ENCODE measurements at regions not wholly inside any gene's neighbourhood (a gene's known extent, or its start where the extent isn't known, plus 50 kb on each side); places are given as distances from the start of the nearest gene placed in this dataset.

DNA sequence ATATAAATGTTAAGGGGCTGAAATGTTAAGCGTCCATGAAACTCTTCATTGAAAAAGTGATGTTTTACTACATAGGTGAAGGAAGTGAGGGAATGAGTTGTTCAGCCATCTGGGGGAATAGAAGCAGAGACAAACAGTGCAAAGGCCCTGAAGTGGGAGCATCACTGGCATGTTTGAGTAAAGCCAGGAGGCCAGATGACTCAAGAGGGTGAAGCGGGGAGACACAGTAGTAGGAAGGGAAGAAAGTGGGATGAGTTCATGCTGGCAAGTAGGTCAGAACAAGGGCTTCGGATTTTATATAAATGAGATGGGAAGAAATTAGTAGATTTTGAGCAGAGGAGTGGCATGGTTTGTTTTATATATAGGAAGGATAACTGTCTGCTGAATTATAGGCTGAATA lies 112.5 kb upstream of the MAP9 start:
- H3K36me3 Mint-ChIP-seq (ENCODE audit: low read depth) = no peaks in the 10 kb centered on the region
- no peaks in the 10 kb centered on the region for H3K9me3 Mint-ChIP-seq (ENCODE audit: low read depth)
- H3K4me3 Mint-ChIP-seq (ENCODE audit: unreplicated experiment) = no peak overlapping the region
- no peaks in the 10 kb centered on the region for H3K27me3 Mint-ChIP-seq (ENCODE audit: low read depth)
- no peak overlapping the region for H3K27ac Mint-ChIP-seq (ENCODE audit: unreplicated experiment)
- H3K4me1 Mint-ChIP-seq (ENCODE audit: low read depth) = peaks cover 4% of the 10 kb centered on the region
- TF ChIP-seq, protein P1, sequence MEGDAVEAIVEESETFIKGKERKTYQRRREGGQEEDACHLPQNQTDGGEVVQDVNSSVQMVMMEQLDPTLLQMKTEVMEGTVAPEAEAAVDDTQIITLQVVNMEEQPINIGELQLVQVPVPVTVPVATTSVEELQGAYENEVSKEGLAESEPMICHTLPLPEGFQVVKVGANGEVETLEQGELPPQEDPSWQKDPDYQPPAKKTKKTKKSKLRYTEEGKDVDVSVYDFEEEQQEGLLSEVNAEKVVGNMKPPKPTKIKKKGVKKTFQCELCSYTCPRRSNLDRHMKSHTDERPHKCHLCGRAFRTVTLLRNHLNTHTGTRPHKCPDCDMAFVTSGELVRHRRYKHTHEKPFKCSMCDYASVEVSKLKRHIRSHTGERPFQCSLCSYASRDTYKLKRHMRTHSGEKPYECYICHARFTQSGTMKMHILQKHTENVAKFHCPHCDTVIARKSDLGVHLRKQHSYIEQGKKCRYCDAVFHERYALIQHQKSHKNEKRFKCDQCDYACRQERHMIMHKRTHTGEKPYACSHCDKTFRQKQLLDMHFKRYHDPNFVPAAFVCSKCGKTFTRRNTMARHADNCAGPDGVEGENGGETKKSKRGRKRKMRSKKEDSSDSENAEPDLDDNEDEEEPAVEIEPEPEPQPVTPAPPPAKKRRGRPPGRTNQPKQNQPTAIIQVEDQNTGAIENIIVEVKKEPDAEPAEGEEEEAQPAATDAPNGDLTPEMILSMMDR (IDR thresholded peaks at IDR 0.05) = no peak
- no peak for DNase-seq (ENCODE audit: low spot score)

DNA sequence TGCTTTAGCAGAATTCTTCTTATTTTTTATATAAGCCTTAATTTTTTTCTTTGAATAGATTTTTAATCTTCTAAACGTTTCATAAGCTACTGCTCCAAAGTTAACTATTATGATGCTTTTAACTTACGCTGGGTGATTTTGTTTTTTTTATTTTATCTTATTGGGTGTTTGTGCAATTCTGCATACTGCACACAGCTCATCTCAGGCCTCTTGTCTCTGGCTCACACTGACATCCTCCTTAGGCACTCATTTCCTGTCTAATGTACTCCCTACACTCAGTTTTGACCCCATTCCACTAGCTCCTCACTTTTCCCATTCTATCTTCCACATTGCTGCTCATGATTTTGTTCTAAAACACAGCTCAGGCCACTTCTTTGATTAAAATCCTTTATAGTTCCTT lies 111.9 kb upstream of the MAP9 start:
- Mint-ChIP-seq H3K27ac (ENCODE audit: unreplicated experiment) (no peak overlapping the region), H3K4me3 (ENCODE audit: unreplicated experiment) (no peak overlapping the region), H3K4me1 (ENCODE audit: low read depth) (peaks cover 4% of the 10 kb centered on the region), H3K36me3 (ENCODE audit: low read depth) (peaks cover under 1% of the 10 kb centered on the region), H3K9me3 (ENCODE audit: low read depth) (no peaks in the 10 kb centered on the region), H3K27me3 (ENCODE audit: low read depth) (peaks cover 1% of the 10 kb centered on the region)
- no peak for DNase-seq (ENCODE audit: low spot score)
- TF ChIP-seq, protein P1 (IDR thresholded peaks at IDR 0.05) = no peak

DNA sequence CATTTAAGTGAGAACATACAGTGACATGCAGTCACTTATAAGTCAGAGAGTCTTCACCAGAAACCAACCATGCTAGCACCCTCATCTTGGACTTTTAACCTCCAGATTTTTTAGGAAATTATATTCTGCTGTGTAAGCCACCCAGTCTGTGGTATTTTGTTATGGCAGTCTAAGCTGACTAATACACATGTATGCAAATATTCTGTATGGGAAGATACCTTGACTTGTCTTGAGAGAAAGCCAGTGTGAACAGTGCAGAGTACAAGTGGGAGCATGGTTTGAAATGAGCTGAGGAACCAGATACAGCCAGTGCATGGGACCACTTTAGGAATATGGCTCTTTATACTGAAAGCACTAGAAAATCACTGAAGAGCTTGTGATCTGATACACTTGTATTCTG lies 110.4 kb upstream of the MAP9 start:
- DNase-seq (ENCODE audit: low spot score) = no peak
- Mint-ChIP-seq H3K36me3 (ENCODE audit: low read depth) (peaks cover 2% of the 10 kb centered on the region), H3K27me3 (ENCODE audit: low read depth) (peaks cover 3% of the 10 kb centered on the region), H3K27ac (ENCODE audit: unreplicated experiment) (no peak overlapping the region), H3K9me3 (ENCODE audit: low read depth) (no peaks in the 10 kb centered on the region), H3K4me3 (ENCODE audit: unreplicated experiment) (no peak overlapping the region), H3K4me1 (ENCODE audit: low read depth) (peaks cover 6% of the 10 kb centered on the region)
- TF ChIP-seq, protein P1 (IDR thresholded peaks at IDR 0.05) = no peak

DNA sequence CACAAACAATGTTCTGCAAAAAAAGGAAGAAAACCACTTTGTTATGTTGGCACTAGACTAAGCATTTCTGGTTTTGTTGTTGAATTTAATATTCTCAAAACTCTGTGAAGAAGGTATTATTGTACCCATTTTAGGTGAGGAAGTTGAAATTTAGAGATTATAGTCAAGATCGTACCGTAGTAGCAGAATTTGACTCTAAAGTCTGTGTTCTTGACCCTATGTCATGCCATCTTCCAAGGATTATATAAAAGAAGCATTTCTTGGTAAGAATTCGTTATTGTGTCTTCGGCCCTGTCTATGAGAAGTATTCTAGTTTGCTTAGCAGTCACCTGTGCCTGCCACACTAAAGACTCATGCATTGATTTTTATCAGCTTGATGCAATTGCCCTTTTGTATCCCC lies 104.4 kb upstream of the MAP9 start:
- H3K4me1 Mint-ChIP-seq (ENCODE audit: low read depth) = peaks cover 34% of the 10 kb centered on the region
- peaks cover 2% of the 10 kb centered on the region for H3K36me3 Mint-ChIP-seq (ENCODE audit: low read depth)
- H3K27ac Mint-ChIP-seq (ENCODE audit: unreplicated experiment) = no peak overlapping the region
- no peaks in the 10 kb centered on the region for H3K9me3 Mint-ChIP-seq (ENCODE audit: low read depth)
- no peak overlapping the region for H3K4me3 Mint-ChIP-seq (ENCODE audit: unreplicated experiment)
- H3K27me3 Mint-ChIP-seq (ENCODE audit: low read depth) = peaks cover 3% of the 10 kb centered on the region
- no peak for DNase-seq (ENCODE audit: low spot score)
- TF ChIP-seq, protein P1 (IDR thresholded peaks at IDR 0.05) = no peak

DNA sequence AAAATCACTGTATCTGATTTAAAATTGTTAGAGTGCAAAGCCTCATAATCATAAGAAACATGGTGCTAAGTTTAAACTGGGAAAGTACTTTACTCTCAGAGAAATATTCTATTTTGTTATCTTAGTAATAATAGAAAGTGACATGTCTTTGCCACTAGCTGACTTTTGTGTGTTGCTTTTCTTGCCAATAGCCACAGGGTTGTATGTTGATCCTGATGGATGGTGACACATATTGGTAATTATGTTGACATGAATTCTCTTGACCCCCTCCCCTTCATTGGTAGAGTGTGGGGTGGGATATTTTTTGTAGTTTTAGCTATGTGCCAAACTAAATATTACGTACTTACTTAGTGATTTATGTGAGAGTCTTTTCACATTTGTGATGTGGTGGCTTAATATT lies 103.1 kb upstream of the MAP9 start:
- H3K27ac Mint-ChIP-seq (ENCODE audit: unreplicated experiment) = peak overlapping the region; percentile 52
- DNase-seq (ENCODE audit: low spot score) = no peak
- peaks cover 2% of the 10 kb centered on the region for H3K9me3 Mint-ChIP-seq (ENCODE audit: low read depth)
- peaks cover 34% of the 10 kb centered on the region for H3K4me1 Mint-ChIP-seq (ENCODE audit: low read depth)
- H3K36me3 Mint-ChIP-seq (ENCODE audit: low read depth) = peaks cover 2% of the 10 kb centered on the region
- H3K4me3 Mint-ChIP-seq (ENCODE audit: unreplicated experiment) = no peak overlapping the region
- TF ChIP-seq, protein P1 (IDR thresholded peaks at IDR 0.05) = no peak
- H3K27me3 Mint-ChIP-seq (ENCODE audit: low read depth) = peaks cover 3% of the 10 kb centered on the region

Measured in chondrocyte (in vitro differentiated cells).